AG04449 (cell line): ENCODE measurements at regions not wholly inside any gene's neighbourhood (a gene's known extent, or its start where the extent isn't known, plus 50 kb on each side); places are given as distances from the start of the nearest gene placed in this dataset.

Experiments
- CTCF ChIA-PET: fragments of 350-600 bp; formaldehyde crosslinking; extraction: SDS; loops from one replicate; lab custom pipeline; 2021; ENCODE audit warnings: antibody characterized with exemption; lab: Yijun Ruan, JAX
- POLR2A ChIA-PET: fragments of 400-600, 350-600 bp; formaldehyde crosslinking; extraction: SDS; loops from one replicate; lab custom pipeline; 2020; ENCODE audit warnings: antibody characterized with exemption, inconsistent platforms; lab: Yijun Ruan, JAX
- DNase-seq: peaks from one replicate; pipeline ENCODE4 v3.0.0-alpha.2; 2010; ENCODE audit warnings: low read depth, low spot score
- H3K4me3 ChIP-seq: 2 replicates; pipeline ENCODE4 v1.5.1; 2011; ENCODE audit warnings: low read depth, mild to moderate bottlenecking, control low read depth, low read length
- TF ChIP-seq, protein P1 (sequence below): IDR thresholded peaks from one replicate; pipeline ENCODE4 v1.5.1; 2011; ENCODE audit warnings: mild to moderate bottlenecking, moderate library complexity, low read length, control low read depth, inconsistent platforms; ENCODE audit not compliant: insufficient read depth; ENCODE audit errors: missing control alignments

DNA sequence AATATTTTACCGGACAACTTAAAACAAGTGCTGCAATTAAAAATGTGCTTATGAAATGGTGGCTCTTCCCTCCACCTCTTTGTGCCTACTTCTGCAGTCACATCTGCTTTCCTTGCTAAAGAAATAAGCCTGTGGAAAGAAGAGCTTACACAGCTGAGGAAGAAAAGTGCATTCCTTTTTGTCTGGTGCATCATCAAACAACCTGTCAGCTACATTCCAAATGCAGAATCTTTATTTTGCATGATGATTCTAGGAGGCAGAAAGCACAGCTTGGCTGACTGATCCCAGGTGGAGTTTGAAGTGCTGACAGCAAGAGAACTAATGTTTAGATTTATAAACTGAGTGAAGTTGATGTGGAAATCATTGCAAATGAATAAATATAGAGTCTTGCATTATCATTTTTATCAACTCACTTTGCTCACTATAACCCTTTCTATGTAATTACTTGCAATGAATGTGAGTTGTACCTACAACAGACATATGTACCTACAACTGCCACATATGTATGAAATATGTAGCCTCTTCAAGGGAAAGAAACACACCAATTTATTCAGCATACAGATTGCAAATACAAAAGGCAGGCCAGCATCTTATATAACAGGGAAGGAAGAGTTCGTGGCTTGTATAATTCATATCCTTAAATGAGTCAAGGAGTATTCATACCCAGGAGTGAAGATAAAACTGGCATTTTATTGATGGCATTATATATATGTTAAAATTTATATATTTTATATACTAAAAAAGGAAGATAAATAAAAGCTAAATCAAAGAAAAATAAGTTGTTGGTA is 223.4 kb upstream of the MCHR2 start:
- no peak overlapping the region for H3K4me3 ChIP-seq
- ChIA-PET POLR2A (no interaction called here), CTCF (interaction anchor here (0.8 to 3.3 kb wide), 2 partner anchors 11 to 40 kb away, joined by 3 to 17 read pairs; no protein-coding TSS in a partner anchor)
- DNase-seq = no peak
- TF ChIP-seq, protein P1, sequence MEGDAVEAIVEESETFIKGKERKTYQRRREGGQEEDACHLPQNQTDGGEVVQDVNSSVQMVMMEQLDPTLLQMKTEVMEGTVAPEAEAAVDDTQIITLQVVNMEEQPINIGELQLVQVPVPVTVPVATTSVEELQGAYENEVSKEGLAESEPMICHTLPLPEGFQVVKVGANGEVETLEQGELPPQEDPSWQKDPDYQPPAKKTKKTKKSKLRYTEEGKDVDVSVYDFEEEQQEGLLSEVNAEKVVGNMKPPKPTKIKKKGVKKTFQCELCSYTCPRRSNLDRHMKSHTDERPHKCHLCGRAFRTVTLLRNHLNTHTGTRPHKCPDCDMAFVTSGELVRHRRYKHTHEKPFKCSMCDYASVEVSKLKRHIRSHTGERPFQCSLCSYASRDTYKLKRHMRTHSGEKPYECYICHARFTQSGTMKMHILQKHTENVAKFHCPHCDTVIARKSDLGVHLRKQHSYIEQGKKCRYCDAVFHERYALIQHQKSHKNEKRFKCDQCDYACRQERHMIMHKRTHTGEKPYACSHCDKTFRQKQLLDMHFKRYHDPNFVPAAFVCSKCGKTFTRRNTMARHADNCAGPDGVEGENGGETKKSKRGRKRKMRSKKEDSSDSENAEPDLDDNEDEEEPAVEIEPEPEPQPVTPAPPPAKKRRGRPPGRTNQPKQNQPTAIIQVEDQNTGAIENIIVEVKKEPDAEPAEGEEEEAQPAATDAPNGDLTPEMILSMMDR = no peak

DNA sequence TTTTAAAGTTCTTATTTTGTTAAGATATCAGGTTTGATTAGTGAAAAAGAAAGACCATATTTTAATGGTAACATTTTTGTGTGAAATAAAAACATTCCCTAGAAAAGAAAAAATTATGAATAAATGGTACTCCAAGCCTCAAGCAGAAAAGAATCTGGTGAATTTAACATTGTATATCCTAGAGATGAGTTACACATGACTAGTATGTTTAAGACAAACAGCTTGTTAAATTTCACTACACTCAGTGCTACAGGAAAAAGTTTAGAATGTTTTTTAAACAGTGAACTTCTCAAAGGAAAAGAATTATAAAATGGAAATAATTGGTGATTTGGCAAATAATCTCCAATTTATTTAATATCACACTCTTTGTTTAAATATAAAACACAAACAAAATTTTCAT is 222.7 kb upstream of the MCHR2 start:
- H3K4me3 ChIP-seq = no peak overlapping the region
- POLR2A ChIA-PET = no interaction called here
- TF ChIP-seq, protein P1 = no peak
- no peak for DNase-seq
- CTCF ChIA-PET = interaction anchor here (1.1 kb wide), 1 partner anchor 248 kb away, joined by 3 read pairs; the partner anchor contains the start of gene SIM1

DNA sequence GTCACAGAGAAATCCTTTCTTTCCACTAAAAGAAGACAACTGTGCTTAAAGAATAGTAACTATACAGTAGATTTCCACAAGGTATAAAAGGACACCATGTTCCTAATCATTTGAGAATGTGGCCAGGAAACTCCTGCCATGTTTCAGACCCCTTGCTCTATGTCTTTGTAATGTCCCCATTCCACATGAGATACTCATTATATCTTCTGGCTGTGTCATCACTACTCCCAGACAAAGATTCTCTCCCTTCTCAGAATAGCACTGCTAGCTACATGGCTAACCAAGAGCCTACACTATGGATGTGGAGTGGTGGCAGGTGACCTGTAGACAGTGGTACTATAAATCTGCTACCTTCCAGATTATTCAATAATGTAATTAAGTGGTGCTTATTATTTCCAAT is 218.1 kb upstream of the MCHR2 start:
- ChIA-PET CTCF (no interaction called here), POLR2A (interaction anchor here (0.6 kb wide), 1 partner anchor 36 kb away, joined by 4 read pairs; no protein-coding TSS in a partner anchor)
- no peak for DNase-seq
- TF ChIP-seq, protein P1 = no peak
- no peak overlapping the region for H3K4me3 ChIP-seq

DNA sequence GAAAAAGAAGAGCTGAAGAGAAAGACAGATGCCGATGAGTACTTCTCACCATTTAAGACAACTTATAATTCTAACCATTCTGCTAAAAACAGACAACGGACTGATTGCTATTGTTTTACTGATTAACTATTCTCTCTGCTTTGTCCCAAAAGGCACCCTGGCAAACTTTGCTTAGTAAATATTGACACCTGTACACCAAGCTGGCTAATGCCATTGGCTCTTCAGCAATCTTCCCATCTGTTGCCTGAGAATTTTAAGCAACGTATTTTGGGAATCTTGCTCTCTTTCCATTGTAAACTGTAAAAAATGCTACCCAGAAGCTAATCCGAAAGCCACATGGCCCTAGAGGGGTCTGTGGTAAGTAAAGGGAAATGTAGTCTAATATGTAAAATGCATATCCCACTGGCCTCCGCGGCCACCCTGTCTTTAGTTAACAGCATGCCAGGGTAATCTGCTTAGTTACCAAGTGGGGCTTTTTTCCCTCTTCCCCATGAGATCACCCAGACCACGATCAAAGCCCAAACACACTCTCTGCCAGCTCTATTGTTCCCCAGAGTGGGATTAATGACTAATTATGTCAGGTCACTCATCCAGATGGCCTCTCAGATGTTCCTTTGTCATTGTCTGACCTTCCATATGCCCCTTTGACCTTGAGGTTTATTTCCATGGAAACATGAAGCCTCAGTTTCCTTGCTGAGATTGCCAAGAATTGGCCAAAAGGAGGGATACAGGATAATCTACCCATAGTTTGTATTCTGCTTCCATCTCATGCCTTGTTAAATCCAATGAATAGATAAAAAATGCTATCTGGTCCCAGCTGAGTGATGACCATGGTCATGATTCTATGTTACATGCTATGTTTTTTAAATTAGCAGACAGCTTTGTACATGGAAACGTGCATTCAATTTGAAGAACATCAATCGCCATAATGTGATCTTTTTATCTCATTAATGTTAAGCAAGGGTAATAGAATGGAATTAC is 216.4 kb upstream of the MCHR2 start:
- no peak for DNase-seq
- H3K4me3 ChIP-seq = no peak overlapping the region
- ChIA-PET CTCF (interaction anchor here (1.0 to 3.0 kb wide), 2 partner anchors 34 to 249 kb away, joined by 3 to 10 read pairs; no protein-coding TSS in a partner anchor), POLR2A (no interaction called here)
- TF ChIP-seq, protein P1 = no peak

DNA sequence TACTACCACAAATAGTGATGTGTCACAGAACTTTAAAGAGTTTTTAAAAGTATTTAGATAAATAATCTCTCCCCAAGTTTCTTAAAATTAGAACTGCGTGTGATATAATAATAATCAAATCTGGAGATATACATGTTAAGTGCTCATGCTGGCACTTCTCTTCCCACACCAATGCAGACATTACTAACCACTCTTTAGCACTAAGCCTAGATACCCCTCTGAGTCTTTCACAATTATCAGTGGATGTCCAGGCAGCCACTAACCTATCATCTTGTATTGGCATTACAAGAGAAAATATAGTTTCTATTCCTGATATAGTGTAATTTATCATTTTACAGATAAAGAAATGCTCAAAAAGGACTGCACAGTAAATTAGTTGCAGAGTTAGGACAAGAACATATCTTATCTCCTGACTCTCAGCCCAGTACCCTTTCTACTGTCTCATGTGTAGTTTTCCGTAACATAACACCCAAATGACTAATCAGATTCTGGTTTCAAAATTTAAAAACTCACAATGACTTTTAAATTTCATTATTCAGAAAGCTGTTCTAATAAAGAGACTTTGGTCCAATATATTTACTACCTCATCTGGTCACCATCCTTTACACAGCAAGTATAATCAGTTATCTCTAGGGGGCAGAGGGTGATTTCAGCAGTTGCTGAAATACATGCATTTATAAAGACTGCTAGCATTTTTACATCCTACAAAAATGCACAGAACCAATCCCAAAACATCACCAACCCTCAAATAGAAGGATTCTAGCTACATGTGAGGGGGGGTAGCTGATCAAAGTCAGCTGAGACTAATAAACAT is 215.5 kb upstream of the MCHR2 start:
- no peak for DNase-seq
- TF ChIP-seq, protein P1 = no peak
- CTCF ChIA-PET = interaction anchor here (1.0 to 3.0 kb wide), 2 partner anchors 33 to 250 kb away, joined by 3 to 10 read pairs; no protein-coding TSS in a partner anchor
- POLR2A ChIA-PET = no interaction called here
- no peak overlapping the region for H3K4me3 ChIP-seq
